ENCODE measurements at regions not wholly inside any gene's neighbourhood (a gene's known extent, or its start where the extent isn't known, plus 50 kb on each side); places are given as distances from the start of the nearest gene placed in this dataset.

DNA sequence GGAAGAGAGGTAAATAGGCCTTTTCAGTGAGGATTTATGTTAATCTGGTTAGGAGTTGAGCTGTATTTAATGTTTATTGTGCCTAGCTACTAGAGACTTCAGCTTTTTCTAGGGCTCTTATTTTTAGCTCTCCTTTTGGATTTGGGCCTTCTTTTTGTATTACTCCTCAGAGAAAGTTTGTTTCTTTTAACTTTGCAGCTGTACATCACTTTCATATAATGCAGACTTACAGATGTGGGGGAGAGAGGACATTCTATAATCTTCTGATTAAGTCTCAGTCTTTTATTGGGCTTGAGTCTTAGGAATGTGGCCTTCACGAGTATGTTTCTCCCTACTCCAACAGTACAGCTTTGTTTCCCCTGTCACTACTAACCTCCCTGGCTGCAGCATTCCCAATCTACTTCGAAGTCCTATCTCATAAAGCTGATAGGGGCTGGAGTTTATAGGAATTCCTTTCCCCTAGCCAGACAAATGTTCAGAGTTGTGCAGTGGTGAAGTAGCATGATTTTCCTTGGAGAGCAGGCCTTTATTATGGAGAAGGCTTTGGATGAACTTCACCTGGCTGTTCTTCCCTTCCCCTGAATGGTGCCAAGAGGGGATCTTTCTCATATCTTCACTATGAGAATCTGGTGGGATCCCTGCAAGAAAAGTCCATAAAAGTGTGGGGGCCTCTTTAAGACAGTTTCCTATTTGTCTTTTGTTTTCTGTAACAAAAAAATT is 82.2 kb upstream of the CBLB start:
- TF ChIP-seq SNAI2 (CRISPR knock-in tag; IDR thresholded peaks at IDR 0.05) (no peak), ZNF565 (CRISPR knock-in tag; conservative IDR thresholded peaks at IDR 0.05; ENCODE audit: low read depth) (no peak), ZC3H10 (CRISPR knock-in tag; IDR thresholded peaks at IDR 0.05) (no peak), ZFP3 (CRISPR knock-in tag; IDR thresholded peaks at IDR 0.05) (no peak), ZFP30 (CRISPR knock-in tag; IDR thresholded peaks at IDR 0.05) (no peak), CSDC2 (CRISPR knock-in tag; IDR thresholded peaks at IDR 0.05) (no peak), TOX (CRISPR knock-in tag; IDR thresholded peaks at IDR 0.05; ENCODE audit: borderline replicate concordance) (no peak), TCF4 (CRISPR knock-in tag; IDR thresholded peaks at IDR 0.05; ENCODE audit: borderline replicate concordance) (no peak), ARNTL (CRISPR knock-in tag; IDR thresholded peaks at IDR 0.05; ENCODE audit: borderline replicate concordance, low read depth) (no peak), PPARA (CRISPR knock-in tag; IDR thresholded peaks at IDR 0.05; ENCODE audit: borderline replicate concordance) (no peak), ESRRG (CRISPR knock-in tag; IDR thresholded peaks at IDR 0.05) (no peak), RARB (CRISPR knock-in tag; IDR thresholded peaks at IDR 0.05) (no peak), TSHZ2 (CRISPR knock-in tag; IDR thresholded peaks at IDR 0.05) (no peak), ZNF70 (CRISPR knock-in tag; IDR thresholded peaks at IDR 0.05) (no peak), ZNF8 (CRISPR knock-in tag; IDR thresholded peaks at IDR 0.05) (no peak), BACH2 (CRISPR knock-in tag; IDR thresholded peaks at IDR 0.05; ENCODE audit: borderline replicate concordance) (no peak)
- TF ChIP-seq, protein P1, sequence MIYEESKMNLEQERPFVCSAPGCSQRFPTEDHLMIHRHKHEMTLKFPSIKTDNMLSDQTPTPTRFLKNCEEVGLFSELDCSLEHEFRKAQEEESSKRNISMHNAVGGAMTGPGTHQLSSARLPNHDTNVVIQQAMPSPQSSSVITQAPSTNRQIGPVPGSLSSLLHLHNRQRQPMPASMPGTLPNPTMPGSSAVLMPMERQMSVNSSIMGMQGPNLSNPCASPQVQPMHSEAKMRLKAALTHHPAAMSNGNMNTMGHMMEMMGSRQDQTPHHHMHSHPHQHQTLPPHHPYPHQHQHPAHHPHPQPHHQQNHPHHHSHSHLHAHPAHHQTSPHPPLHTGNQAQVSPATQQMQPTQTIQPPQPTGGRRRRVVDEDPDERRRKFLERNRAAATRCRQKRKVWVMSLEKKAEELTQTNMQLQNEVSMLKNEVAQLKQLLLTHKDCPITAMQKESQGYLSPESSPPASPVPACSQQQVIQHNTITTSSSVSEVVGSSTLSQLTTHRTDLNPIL (CRISPR knock-in tag; IDR thresholded peaks at IDR 0.05; ENCODE audit: low read depth): no peak
- TF ChIP-seq, protein P2, sequence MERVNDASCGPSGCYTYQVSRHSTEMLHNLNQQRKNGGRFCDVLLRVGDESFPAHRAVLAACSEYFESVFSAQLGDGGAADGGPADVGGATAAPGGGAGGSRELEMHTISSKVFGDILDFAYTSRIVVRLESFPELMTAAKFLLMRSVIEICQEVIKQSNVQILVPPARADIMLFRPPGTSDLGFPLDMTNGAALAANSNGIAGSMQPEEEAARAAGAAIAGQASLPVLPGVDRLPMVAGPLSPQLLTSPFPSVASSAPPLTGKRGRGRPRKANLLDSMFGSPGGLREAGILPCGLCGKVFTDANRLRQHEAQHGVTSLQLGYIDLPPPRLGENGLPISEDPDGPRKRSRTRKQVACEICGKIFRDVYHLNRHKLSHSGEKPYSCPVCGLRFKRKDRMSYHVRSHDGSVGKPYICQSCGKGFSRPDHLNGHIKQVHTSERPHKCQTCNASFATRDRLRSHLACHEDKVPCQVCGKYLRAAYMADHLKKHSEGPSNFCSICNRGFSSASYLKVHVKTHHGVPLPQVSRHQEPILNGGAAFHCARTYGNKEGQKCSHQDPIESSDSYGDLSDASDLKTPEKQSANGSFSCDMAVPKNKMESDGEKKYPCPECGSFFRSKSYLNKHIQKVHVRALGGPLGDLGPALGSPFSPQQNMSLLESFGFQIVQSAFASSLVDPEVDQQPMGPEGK (CRISPR knock-in tag; IDR thresholded peaks at IDR 0.05; ENCODE audit: borderline replicate concordance): no peak
- no peak for ATAC-seq

GRCh38 chr3:105953831-105954230 is 85.0 kb upstream of the CBLB start:
- TF ChIP-seq GLIS3 (CRISPR knock-in tag; IDR thresholded peaks at IDR 0.05) (no peak), TOX (CRISPR knock-in tag; IDR thresholded peaks at IDR 0.05; ENCODE audit: borderline replicate concordance) (no peak), RARB (CRISPR knock-in tag; IDR thresholded peaks at IDR 0.05) (no peak), ZNF8 (CRISPR knock-in tag; IDR thresholded peaks at IDR 0.05) (no peak), TCF4 (CRISPR knock-in tag; IDR thresholded peaks at IDR 0.05; ENCODE audit: borderline replicate concordance) (no peak), ZNF70 (CRISPR knock-in tag; IDR thresholded peaks at IDR 0.05) (no peak), SNAI2 (CRISPR knock-in tag; IDR thresholded peaks at IDR 0.05) (no peak), ZC3H10 (CRISPR knock-in tag; IDR thresholded peaks at IDR 0.05) (no peak), POU6F1 (CRISPR knock-in tag; IDR thresholded peaks at IDR 0.05; ENCODE audit: borderline replicate concordance, low read depth) (no peak), ZNF565 (CRISPR knock-in tag; conservative IDR thresholded peaks at IDR 0.05; ENCODE audit: low read depth) (no peak), CSDC2 (CRISPR knock-in tag; IDR thresholded peaks at IDR 0.05) (no peak)
- no peak for ATAC-seq

DNA sequence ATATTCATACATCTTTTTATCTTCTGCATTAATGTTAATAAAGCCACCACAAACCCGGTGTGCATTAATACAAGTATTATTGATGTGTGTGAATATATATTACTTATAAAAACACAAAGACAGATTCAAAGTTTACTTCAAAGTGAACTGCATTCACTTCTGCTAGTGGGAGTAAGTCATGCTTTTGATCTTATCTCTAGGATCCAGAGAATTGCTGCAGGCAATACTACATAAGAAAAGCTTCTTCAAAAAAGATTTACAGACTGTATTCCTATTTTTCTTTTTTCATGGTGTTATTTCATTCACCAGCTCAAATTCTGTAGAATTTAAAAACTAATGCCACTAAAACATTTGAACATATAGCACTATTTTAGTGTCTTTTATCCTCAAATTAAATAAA is 87.5 kb upstream of the CBLB start:
- TF ChIP-seq GLIS3 (CRISPR knock-in tag; IDR thresholded peaks at IDR 0.05) (no peak), ZFP3 (CRISPR knock-in tag; IDR thresholded peaks at IDR 0.05) (no peak), RARB (CRISPR knock-in tag; IDR thresholded peaks at IDR 0.05) (no peak)
- TF ChIP-seq, protein P1 (CRISPR knock-in tag; IDR thresholded peaks at IDR 0.05; ENCODE audit: low read depth): no peak

More for the DNA sequence above, 87.5 kb upstream of the CBLB start:
- ATAC-seq: no peak

All from SK-N-SH treated with all-trans-retinoic acid at 6 μM for 48 hours (cell line).